HepG2 (cell line): ENCODE measurements at regions not wholly inside any gene's neighbourhood (a gene's known extent, or its start where the extent isn't known, plus 50 kb on each side); places are given as distances from the start of the nearest gene placed in this dataset.

Experiments
- ATF7-NPFF ChIP-seq: sonication (generic); formaldehyde crosslinking; IDR thresholded peaks from 2 replicates; pipeline ENCODE4 v1.8.1; 2023; ENCODE audit warnings: mild to moderate bottlenecking, low read depth, missing genetic modification reagents, moderate library complexity
- MAFF ChIP-seq: IDR thresholded peaks from 2 replicates; pipeline ENCODE4 v1.6.1; 2011; ENCODE audit warnings: low read depth, low read length, improper control_type of control experiment
- POLR2A ChIP-seq, 2 experiments: IDR thresholded peaks; 2 replicates each; pipeline ENCODE4 v1.6.1; 2011; ENCODE audit warnings: low read depth in 2 of 2, low read length in 2 of 2, mild to moderate bottlenecking in 1 of 2, moderate library complexity in 1 of 2; ENCODE audit not compliant: insufficient read depth in 1 of 2
- POLR2AphosphoS5 ChIP-seq: IDR thresholded peaks from 2 replicates; pipeline ENCODE4 v1.6.1; 2012; ENCODE audit warnings: low read depth, low read length
- REPIN1 ChIP-seq: sonication (generic); formaldehyde crosslinking; IDR thresholded peaks from 2 replicates; pipeline ENCODE4 v1.8.0; 2022; ENCODE audit warnings: missing genetic modification reagents, low read depth, mild to moderate bottlenecking, borderline replicate concordance
- TCF7 ChIP-seq: sonication (generic); IDR thresholded peaks from 2 replicates; pipeline ENCODE4 v1.6.1; 2016; ENCODE audit warnings: antibody characterized with exemption, low read depth
- ZNF850 ChIP-seq: sonication (generic); formaldehyde crosslinking; conservative IDR thresholded peaks from 2 replicates; pipeline ENCODE4 v1.9.0; 2021; ENCODE audit warnings: mild to moderate bottlenecking, missing genetic modification reagents

- TF ChIP-seq TCF7 (no peak), POLR2AphosphoS5 (no peak), ATF7-NPFF (CRISPR knock-in tag) (no peak), REPIN1 (CRISPR knock-in tag) (no peak), ZNF850 (CRISPR knock-in tag) (no peak), MAFF (no peak), POLR2A (IDR thresholded peaks at IDR 0.05; ENCODE audit: insufficient read depth in 1 of 2, low read depth in 2 of 2, low read length in 2 of 2) (no peak)
These were observed 218.4 kb upstream of the ZNF32 start for GRCh38 chr10:43867113-43867512.
